Breast epithelium (tissue), 3 donors: ENCODE measurements at regions not wholly inside any gene's neighbourhood (a gene's known extent, or its start where the extent isn't known, plus 50 kb on each side); places are given as distances from the start of the nearest gene placed in this dataset.

Experiments used
- POLR2A ChIP-seq: fragments of 450-650 bp; IDR thresholded peaks from one replicate; pipeline ENCODE4 v1.6.1; 2016; ENCODE audit warnings: antibody characterized with exemption, mild to moderate bottlenecking, moderate library complexity
- TF ChIP-seq, protein P1 (sequence below), 3 donors: fragments of 450-650 bp; IDR thresholded peaks; one replicate each; pipeline ENCODE4 v1.5.1; 2016 to 2017; ENCODE audit warnings: antibody characterized with exemption in 3 of 3, mild to moderate bottlenecking in 3 of 3, moderate library complexity in 3 of 3

DNA sequence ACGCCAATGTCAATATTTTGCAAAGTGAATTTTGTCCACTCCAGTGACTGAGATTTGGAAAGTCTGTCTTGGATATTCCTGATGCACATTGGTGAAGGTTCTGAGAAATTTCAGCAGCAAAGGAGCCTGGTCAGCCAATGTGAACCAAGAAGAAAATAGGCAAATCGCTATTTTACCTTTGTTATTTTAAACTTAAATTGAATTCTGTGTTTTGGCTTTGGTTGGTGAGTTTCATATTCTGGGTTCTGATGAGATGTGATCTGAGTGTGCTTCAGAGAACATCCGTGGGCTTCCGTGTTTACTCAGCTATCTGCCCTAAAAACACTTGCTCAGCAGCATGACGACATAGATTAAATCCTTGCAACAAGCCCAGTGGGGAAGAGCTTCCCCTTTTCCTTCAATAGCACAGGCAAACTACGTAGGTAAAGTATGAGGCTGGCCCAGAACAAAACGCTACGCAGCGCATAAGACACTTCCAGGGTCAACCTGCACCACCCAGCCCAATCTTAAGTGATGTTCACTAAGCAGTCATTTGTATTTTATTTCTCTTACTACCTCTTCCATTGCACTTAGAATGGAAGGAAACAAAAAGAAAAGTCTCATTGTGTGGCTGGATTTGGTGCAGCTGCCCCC is 176.4 kb upstream of the KAZN start:
- no peak for TF ChIP-seq POLR2A
- TF ChIP-seq, protein P1, sequence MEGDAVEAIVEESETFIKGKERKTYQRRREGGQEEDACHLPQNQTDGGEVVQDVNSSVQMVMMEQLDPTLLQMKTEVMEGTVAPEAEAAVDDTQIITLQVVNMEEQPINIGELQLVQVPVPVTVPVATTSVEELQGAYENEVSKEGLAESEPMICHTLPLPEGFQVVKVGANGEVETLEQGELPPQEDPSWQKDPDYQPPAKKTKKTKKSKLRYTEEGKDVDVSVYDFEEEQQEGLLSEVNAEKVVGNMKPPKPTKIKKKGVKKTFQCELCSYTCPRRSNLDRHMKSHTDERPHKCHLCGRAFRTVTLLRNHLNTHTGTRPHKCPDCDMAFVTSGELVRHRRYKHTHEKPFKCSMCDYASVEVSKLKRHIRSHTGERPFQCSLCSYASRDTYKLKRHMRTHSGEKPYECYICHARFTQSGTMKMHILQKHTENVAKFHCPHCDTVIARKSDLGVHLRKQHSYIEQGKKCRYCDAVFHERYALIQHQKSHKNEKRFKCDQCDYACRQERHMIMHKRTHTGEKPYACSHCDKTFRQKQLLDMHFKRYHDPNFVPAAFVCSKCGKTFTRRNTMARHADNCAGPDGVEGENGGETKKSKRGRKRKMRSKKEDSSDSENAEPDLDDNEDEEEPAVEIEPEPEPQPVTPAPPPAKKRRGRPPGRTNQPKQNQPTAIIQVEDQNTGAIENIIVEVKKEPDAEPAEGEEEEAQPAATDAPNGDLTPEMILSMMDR (IDR thresholded peaks at IDR 0.05), result no peak
